ENCODE measurements at regions not wholly inside any gene's neighbourhood (a gene's known extent, or its start where the extent isn't known, plus 50 kb on each side); places are given as distances from the start of the nearest gene placed in this dataset.

DNA sequence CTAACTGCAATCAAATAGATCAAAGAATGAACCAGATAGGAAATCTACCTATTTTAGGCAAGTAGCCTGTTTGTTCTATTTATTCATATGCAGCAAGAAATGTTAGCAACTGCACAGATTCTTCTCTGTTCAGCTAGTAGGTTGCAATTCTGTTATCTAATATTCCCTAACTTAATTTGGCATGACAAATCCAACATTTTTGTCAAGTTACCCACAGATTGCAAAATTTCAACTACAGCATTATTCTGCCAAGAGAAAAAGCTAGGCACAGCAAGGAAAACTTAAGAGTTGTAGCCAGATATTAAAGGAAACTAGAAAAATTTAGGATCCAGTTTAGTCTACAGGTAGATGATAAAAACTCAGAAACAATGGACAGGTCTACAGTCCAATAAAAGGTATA, 104.4 kb upstream of the SYNCRIP start:
- H3K9me3 Mint-ChIP-seq: peaks cover 17 to 19% of the 10 kb centered on the region in 2 experiments; a peak in 4 of 5 replicates
- Histone ChIP-seq H3K79me1 (ENCODE audit: insufficient read depth, low read depth, low read length, poor library complexity, severe bottlenecking) (no peaks in the 10 kb centered on the region), H3K9me3 (ENCODE audit: control insufficient read depth, low read depth, low read length) (no peaks in the 10 kb centered on the region), H4K20me1 (ENCODE audit: control insufficient read depth, insufficient read depth, insufficient read length) (no peaks in the 10 kb centered on the region), H3K18ac (ENCODE audit: insufficient read length, low read depth, low read length) (no peak overlapping the region), H2AFZ (ENCODE audit: low read length) (no peak overlapping the region), H3K27ac (ENCODE audit: insufficient read length, low read depth, low read length) (no peak overlapping the region), H3K4me2 (ENCODE audit: insufficient read depth, insufficient read length, low read length) (no peak overlapping the region), H2BK12ac (ENCODE audit: insufficient read length, low read depth, low read length) (no peak overlapping the region), H2BK15ac (ENCODE audit: low read depth, low read length) (no peak overlapping the region), H3K4ac (ENCODE audit: low read depth, low read length) (no peak overlapping the region), H3K79me2 (ENCODE audit: insufficient read depth, low read length) (no peaks in the 10 kb centered on the region), H4K91ac (ENCODE audit: insufficient read length, low read depth, low read length) (no peak overlapping the region), H3K27me3 (ENCODE audit: insufficient read depth, low read length) (no peaks in the 10 kb centered on the region), H3K9ac (ENCODE audit: extremely low read depth, insufficient read length, low read length) (no peak overlapping the region), H3T11ph (ENCODE audit: low read length) (no peak overlapping the region), H2BK120ac (ENCODE audit: low read depth, low read length, poor library complexity, severe bottlenecking) (no peak overlapping the region), H3K56ac (ENCODE audit: insufficient read length, low read depth, low read length) (no peak overlapping the region), H3K14ac (ENCODE audit: insufficient read depth, low read length) (no peak overlapping the region), H3K4me1 (ENCODE audit: insufficient read depth, low read length) (no peaks in the 10 kb centered on the region; the same call in 1 of the 2 replicates), H2BK5ac (ENCODE audit: insufficient read length, low read length) (no peak overlapping the region), H4K8ac (replicated peaks; ENCODE audit: insufficient read length, low read depth, low read length) (no peak overlapping the region), H3K23ac (ENCODE audit: insufficient read length, low read depth, low read length) (no peak overlapping the region), H2BK20ac (ENCODE audit: low read depth, low read length, poor library complexity, severe bottlenecking) (no peak overlapping the region), H4K5ac (ENCODE audit: insufficient read length, low read depth, low read length) (no peak overlapping the region), H3K23me2 (ENCODE audit: insufficient read length, low read depth, low read length, poor library complexity, severe bottlenecking) (no peaks in the 10 kb centered on the region), H2AK5ac (ENCODE audit: insufficient read length, low read length) (no peak overlapping the region)
- H3K4me3 Mint-ChIP-seq: no peak overlapping the region
- TF ChIP-seq, protein P1, sequence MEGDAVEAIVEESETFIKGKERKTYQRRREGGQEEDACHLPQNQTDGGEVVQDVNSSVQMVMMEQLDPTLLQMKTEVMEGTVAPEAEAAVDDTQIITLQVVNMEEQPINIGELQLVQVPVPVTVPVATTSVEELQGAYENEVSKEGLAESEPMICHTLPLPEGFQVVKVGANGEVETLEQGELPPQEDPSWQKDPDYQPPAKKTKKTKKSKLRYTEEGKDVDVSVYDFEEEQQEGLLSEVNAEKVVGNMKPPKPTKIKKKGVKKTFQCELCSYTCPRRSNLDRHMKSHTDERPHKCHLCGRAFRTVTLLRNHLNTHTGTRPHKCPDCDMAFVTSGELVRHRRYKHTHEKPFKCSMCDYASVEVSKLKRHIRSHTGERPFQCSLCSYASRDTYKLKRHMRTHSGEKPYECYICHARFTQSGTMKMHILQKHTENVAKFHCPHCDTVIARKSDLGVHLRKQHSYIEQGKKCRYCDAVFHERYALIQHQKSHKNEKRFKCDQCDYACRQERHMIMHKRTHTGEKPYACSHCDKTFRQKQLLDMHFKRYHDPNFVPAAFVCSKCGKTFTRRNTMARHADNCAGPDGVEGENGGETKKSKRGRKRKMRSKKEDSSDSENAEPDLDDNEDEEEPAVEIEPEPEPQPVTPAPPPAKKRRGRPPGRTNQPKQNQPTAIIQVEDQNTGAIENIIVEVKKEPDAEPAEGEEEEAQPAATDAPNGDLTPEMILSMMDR (conservative IDR thresholded peaks at IDR 0.05): no peak
- peaks cover 2 to 7% of the 10 kb centered on the region in 2 experiments; a peak in 3 of 4 replicates for H3K4me1 Mint-ChIP-seq
- H3K27ac Mint-ChIP-seq: no peak overlapping the region
- no peak for DNase-seq
- no peaks in the 10 kb centered on the region for H3K27me3 Mint-ChIP-seq (ENCODE audit: low read depth)
- peaks cover 0 to 7% (median 0%) of the 10 kb centered on the region in 3 experiments; a peak in 3 of 7 replicates for H3K36me3 Mint-ChIP-seq (ENCODE audit: insufficient read depth in 1 of 3, low read depth in 3 of 3)
